ENCODE measurements at regions not wholly inside any gene's neighbourhood (a gene's known extent, or its start where the extent isn't known, plus 50 kb on each side); places are given as distances from the start of the nearest gene placed in this dataset.
"Not testable (repeated sequence)": the region's sequence is repeated elsewhere in the genome, so short reads cannot be mapped to it uniquely, and the experiment has no call there.

DNA sequence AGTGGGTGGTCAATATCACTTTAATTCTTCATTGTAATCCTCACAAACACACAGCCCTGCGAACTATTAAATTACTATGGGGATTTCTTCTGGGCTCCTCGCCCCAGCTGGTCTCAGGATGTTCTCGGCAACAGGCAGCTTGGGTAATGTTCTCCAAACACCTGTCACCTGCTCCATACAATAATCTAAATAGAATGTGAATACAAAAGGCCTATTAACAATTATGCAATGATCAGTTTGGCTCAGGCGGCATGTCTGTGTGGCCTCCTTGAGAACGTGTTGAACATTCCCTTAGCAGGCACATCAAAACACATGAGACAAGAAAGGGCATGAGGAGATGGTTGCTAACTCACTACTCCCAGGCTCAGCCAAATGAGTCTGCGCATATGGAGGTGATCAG is 158.6 kb upstream of the KBTBD8 start:
- TF ChIP-seq CTCF (IDR thresholded peaks at IDR 0.05): no peak
- TF ChIP-seq POLR2A (IDR thresholded peaks at IDR 0.05): no peak
- TF ChIP-seq POLR2AphosphoS5 (IDR thresholded peaks at IDR 0.05): no peak
- TF ChIP-seq EP300 (IDR thresholded peaks at IDR 0.05; ENCODE audit: low read depth): no peak
- H3K27me3 ChIP-seq: no peaks in the 10 kb centered on the region
- no peak overlapping the region for H3K27ac ChIP-seq
- in situ Hi-C loops (cut with MboI; ENCODE audit: low pct_ligation_motif_present in 1 of 4, low pct_unique_long_range_greater_than_20kb in 1 of 4, low sequenced_read_pairs in 3 of 4) (no loop called here), intact Hi-C loops (cut with DNase I; ENCODE audit: low total_unique reads) (no loop called here)
- peaks cover 0 to 8% (median 3%) of the 10 kb centered on the region in 4 donors for H3K4me1 ChIP-seq
- no peaks in the 10 kb centered on the region for H3K36me3 ChIP-seq
- no peaks in the 10 kb centered on the region for H3K9me3 ChIP-seq
- H3K4me3 ChIP-seq: no peak overlapping the region
- WGBS, 2 donors (ENCODE audit: low coverage in 1 of 2): 76 to 78% methylated on average over 3 to 6 of the region's 6 CpGs
- no peak for DNase-seq

- H3K36me3 ChIP-seq; in situ Hi-C loops (cut with MboI; ENCODE audit: low pct_ligation_motif_present in 1 of 4, low pct_unique_long_range_greater_than_20kb in 1 of 4, low sequenced_read_pairs in 3 of 4); H3K4me1 ChIP-seq; H3K27ac ChIP-seq; H3K27me3 ChIP-seq; intact Hi-C loops (cut with DNase I; ENCODE audit: low total_unique reads); H3K4me3 ChIP-seq; DNase-seq; H3K9me3 ChIP-seq: not testable (repeated sequence)
- WGBS, 2 donors (ENCODE audit: low coverage in 1 of 2): 60 to 82% methylated on average over 1 to 18 of the region's 18 CpGs
Observed at GRCh38 chr3:66842761-66843464, 155.2 kb upstream of the KBTBD8 start.

DNA sequence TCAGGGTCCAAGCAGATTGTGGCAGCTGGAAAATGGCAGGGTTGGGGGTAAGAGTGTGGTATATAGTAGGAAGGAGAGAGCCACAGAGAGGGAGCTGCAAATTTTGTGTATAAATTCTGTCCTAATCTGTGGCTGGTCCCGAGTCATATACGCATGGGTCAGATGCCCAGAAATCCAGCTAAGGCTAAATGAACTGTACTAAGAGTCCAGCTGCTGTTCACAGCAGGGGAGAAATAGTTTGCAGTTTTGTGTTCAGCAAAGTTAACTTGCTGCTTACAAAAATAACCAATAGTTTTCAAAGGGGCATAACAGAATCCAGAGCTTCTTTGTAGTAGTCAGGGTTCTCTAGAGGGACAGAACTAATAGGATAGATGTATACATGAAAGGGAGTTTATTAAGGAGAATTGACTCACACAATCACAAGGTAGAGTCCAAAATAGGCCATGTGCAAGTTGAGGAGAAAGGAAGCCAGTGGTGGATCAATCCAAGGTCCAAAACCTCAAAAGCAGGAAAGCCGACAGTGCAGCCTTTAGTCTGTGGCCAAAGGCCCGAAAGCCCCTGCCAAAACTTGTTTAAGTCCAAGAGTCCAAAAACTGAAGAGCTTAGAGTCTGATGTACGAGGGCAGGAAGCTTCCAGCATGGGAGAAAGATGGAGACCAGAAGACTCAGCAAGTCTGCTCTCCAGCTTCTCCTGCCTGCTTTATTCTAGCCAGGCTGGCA is 146.1 kb upstream of the KBTBD8 start:
- Histone ChIP-seq H3K27me3 (no peaks in the 10 kb centered on the region), H3K36me3 (no peaks in the 10 kb centered on the region), H3K4me1 (no peaks in the 10 kb centered on the region), H3K4me3 (no peak overlapping the region), H3K9me3 (no peaks in the 10 kb centered on the region), H3K27ac (no peak overlapping the region)
- WGBS, 2 donors (ENCODE audit: low coverage in 1 of 2): 62 to 78% methylated on average over 5 of the region's 5 CpGs
- in situ Hi-C loops (cut with MboI; ENCODE audit: low pct_ligation_motif_present in 1 of 4, low pct_unique_long_range_greater_than_20kb in 1 of 4, low sequenced_read_pairs in 3 of 4) (no loop called here), intact Hi-C loops (cut with DNase I; ENCODE audit: low total_unique reads) (no loop called here)
- DNase-seq: no peak
- TF ChIP-seq EP300 (IDR thresholded peaks at IDR 0.05; ENCODE audit: low read depth) (no peak), CTCF (IDR thresholded peaks at IDR 0.05) (no peak), POLR2A (IDR thresholded peaks at IDR 0.05) (no peak), POLR2AphosphoS5 (IDR thresholded peaks at IDR 0.05) (no peak)

DNA sequence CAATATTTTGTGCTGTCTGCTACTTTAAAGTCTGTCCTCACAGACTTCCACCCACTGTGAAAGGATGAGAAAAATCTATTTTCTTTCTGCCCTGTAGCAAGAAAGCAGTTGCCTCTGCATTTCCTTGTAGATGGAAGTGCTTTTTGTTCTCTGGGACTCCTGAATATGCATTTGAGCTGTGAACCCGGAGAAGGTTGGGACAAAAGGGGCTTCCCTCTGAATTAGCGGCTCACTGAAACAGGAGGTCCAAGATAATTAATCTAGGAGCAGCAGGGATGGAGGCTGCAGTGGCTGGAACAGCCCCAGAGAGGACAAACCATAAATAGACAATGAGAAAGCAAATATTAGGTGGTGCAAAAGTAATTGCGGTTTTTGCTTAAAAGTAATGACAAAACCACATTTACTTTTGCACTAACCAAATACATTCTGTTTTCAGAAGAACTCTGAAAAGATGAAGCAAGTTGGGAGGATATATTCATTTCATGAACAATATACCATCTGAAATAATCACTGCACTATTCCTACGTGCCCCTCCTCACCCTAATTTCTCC is 143.4 kb upstream of the KBTBD8 start:
- intact Hi-C loops (cut with DNase I; ENCODE audit: low total_unique reads): no loop called here
- no peaks in the 10 kb centered on the region for H3K9me3 ChIP-seq
- H3K36me3 ChIP-seq: no peaks in the 10 kb centered on the region
- TF ChIP-seq POLR2A (IDR thresholded peaks at IDR 0.05) (no peak), EP300 (IDR thresholded peaks at IDR 0.05; ENCODE audit: low read depth) (no peak), POLR2AphosphoS5 (IDR thresholded peaks at IDR 0.05) (no peak), CTCF (IDR thresholded peaks at IDR 0.05) (no peak)
- WGBS, 2 donors (ENCODE audit: low coverage in 1 of 2): 64 to 71% methylated on average over 4 of the region's 4 CpGs
- DNase-seq: no peak
- H3K4me1 ChIP-seq: no peaks in the 10 kb centered on the region
- H3K4me3 ChIP-seq: no peak overlapping the region
- in situ Hi-C loops (cut with MboI; ENCODE audit: low pct_ligation_motif_present in 1 of 4, low pct_unique_long_range_greater_than_20kb in 1 of 4, low sequenced_read_pairs in 3 of 4): no loop called here
- no peaks in the 10 kb centered on the region for H3K27me3 ChIP-seq
- no peak overlapping the region for H3K27ac ChIP-seq

Measured in transverse colon (tissue), 4 donors.